ENCODE measurements at regions not wholly inside any gene's neighbourhood (a gene's known extent, or its start where the extent isn't known, plus 50 kb on each side); places are given as distances from the start of the nearest gene placed in this dataset.
"Not testable (repeated sequence)": the region's sequence is repeated elsewhere in the genome, so short reads cannot be mapped to it uniquely, and the experiment has no call there.

DNA sequence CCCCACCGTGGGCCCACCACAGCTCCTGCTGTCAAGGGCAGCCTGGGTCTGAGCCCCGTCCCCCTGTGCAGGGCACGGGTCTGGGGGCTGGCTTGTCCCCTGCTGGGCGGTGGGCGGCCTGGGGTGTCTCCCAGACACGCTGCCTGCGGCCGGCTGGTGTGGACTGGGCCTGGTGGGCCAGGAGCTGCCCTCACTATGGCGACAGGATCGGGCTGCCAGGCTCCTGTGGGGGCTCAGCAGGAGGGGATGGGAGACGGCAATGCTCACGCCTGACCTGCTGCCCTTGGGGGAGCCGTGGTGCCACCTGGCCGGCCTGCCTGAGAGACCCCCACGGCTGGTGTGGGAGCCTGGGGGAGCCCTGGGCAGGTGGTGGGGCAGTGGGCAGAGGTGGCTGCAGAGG lies 156.1 kb downstream of the TMEM121 start:
- not testable (repeated sequence) for DNase-seq

DNA sequence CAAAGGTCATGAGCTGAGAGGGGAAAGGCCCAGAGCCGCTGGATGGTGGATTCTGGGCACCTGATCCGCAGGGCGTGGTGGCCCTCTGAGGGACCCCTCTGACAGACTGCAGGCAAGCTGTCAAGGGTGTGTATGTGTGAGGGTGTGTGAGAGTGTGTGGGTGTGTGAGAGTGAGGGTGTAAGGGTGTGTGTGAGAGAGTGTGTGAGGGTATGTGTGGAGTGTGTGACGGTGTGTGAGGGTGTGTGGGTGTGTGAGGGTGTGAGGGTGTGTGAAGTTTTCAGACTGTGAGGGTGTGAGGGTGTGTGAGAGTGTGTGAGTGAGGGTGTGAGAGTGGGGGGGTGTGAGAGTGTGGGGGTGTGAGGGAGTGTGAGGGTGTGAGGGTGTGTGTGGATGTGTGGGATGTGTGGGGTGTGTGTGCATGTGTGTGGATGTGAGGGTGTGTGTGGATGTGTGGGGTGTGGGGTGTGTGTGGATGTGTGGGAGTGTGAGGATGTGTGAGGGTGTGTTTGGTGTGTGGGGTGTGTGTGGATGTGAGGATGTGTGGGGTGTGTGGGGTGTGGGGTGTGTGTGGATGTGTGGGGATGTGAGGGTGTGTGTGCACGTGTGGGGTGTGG lies 156.7 kb downstream of the TMEM121 start:
- no peak for DNase-seq

DNA sequence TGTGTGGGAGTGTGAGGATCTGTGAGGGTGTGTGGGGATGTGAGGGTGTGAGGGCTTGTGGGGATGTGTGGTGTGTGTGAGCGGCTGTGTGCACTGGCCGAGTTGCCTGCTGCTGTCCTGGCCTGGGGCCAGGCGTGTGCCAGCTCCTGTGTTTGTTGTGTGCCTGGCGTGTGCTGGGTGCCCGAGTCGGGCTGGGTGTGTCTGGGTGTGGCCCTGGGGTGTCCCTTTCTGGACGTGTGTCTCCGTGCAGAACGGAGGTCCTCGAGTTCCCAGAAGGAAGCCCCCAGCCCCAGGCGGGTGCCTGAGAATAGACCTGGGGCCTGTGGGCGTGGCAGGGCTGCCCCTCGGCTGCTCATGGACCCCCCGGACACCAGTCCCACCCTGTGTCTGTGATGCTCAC lies 157.7 kb downstream of the TMEM121 start:
- DNase-seq = not testable (repeated sequence)

DNA sequence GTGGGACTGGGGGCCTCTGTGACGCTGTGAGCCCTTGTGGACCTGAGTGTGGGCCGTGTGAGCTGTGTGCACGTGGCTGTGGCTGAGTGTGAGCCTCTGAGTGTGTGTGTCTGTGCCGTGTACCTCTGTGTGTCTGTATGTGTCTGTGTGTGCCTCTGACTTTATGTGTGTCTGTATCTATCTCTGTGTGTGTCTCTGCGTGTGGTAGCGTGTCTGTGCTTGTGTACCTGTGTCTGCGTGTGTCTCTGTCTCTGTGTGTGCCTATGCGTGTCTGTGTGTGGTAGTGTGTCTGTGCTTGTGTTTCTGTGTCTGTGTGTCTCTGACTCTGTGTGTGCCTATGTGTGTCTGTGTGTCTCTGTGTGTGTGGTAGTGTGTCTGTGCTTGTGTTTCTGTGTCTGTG lies 158.2 kb downstream of the TMEM121 start:
- DNase-seq = not testable (repeated sequence)

DNA sequence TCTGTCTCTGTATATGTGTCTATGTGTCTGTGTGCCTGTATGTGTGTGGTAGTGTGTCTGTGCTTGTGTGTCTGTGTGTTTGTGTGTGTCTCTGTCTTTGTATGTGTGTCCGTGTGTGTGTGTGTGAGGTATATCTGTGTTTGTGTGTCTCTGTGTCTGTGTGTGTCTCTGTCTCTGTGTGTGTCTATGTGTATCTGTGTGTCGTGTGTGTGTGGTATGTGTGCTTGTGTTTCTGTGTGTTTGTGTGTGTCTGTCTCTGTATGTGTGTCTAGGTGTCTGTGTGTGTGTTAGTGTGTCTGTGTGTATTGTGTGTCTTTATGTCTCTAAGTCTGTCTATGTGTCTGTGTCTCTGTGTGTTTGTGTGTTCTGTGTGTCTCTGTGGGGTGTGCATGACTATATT lies 158.6 kb downstream of the TMEM121 start:
- no peak for DNase-seq

DNA sequence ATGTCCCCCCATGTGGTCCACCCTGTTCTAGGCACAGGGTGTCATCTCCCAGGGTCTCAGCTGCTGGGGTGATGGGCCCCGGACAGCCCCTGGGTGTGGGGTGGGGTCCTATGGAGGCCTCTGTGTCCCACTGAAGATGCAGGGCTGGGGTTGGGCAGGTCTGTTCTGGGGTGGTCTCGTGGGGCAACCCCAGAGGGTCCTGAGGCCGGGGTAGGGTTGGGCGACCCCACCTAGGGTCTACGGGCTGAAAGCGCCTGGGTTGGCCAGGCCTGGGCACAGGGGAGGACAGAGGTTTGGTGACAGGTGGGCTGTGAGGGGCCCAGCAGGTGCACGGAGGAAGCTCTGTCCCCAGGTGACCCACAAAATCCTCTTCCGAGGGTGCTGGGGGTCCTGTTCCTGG lies 159.2 kb downstream of the TMEM121 start:
- not testable (repeated sequence) for DNase-seq

DNA sequence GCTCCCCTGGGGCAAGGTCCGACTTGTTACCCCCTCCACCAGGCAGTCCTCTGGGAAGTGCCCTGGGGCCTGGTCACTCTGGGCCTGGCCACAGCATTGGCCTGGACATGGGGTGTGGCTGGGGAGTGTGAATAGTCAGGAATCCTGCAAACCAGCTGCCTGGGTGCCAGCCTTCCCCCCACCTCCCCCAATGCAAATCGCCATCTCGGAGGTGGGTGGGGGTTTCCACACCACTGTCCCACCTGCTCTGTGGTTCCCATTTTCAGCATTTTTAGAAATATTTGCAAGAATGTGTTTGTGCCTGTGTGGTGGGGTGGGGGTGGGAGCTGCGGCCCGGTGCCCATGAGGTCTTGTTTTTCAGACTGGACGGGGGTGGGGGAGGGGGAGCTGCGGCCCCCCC lies 159.7 kb downstream of the TMEM121 start:
- not testable (repeated sequence) for DNase-seq

DNA sequence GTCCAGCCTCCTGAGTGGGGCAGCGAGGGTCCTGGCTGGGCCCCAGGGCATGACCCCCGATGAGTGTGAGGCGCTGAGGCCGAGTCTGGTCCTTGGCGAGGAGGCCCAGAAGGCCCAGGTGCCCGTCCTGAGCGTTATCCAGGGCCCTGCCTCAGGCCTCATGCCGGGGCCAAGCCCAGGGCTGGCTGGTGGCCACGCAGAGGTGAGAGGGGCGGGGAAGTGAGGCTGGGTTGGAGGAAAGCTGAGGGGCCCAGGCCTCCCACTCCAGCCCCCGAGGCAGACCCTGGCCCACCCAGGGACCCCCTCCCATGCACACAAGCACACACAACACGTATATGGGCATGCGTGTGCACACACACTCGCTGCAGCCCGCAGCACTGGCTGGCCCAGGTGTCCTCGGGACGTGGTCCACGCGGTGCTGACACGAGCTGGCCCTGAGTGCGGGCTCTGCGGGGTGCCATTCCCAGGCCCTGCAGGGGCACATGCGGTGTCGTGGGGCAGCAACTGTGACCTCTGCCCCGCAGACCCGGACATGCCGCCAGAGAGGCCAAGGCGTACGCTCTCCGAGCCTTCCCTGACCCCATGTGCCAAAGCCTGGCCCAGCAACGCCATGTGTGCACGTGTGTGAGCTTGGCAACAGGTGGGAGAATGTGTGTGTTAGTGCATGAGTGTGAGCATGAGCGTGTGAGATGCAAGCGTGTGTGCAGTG lies 160.2 kb downstream of the TMEM121 start:
- not testable (repeated sequence) for DNase-seq

DNA sequence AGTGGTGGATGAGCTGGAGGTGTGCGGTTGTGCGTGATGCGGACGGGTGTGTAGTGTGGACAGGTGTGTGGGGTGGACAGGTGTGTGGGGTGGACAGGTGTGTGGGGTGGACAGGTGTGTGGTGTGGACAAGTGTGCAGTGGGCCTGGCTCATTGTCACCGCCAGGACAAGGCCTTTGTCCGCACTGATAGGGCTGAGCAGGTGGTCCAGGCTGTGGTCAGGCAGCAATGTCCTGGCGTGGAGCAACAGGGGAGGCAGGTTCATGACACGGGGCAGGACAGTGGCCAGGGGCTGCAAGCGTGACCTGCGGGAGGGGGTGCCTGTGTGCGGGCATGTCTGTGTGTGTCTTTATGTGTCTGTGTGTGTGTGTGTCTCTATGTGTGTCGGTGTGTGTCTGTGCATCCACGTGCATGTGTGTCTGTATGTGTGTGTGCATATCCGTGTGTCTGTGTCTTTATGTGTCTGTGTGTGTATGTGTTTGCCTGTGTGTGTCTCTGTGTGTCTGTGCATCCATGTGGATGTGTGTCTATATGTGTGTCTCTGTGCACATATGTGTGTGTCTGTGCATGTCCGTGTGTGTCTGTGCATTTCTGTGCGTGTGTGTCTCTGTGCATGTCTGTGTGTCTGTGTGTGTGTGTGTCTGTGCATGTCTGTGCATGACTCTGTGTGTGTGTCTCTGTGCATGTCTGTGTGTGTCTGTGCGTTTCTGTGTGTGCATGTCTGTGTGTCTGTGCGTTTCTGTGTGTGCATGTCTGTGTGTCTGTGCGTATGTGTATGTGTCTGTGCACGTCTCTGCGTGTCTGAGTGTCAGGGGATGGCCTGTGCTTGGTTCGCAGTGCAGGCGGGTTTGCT lies 161.0 kb downstream of the TMEM121 start:
- not testable (repeated sequence) for DNase-seq

DNA sequence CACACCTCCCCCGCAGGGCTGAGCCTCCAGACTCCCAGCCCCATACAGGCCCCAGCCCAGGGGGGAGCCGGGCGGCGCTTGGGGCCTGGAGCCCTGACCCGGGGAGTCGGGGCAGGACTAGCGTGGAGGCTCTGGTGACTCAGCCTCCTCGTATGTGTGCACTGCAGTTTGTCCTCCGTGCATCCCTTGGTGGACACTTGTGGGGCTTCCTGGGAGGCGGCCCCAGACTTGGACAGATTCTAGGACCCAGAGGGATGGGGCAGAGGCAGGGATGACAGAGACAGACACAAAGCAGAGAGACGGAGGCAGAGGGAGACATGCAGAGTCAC lies 161.6 kb downstream of the TMEM121 start:
- not testable (repeated sequence) for DNase-seq

DNA sequence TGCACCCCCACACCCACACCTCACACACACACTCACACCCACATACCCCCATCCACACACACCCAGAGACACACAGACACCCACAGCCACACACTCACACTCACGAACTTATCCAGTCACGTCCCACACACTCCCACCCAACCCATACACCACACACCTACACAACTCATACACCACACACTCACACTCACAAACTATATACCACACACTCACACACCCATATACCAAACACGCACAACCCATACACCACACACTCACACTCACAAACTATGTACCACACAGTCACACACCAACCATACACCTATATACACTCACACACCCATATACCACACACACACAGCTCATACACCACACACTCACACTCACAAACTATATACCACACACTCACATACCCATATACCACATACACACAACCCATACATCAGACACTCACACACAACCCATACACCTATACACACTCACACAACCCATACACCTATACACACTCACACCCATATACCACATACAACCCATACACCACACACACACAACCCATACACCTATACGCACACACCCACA lies 162.4 kb downstream of the TMEM121 start:
- not testable (repeated sequence) for DNase-seq

DNA sequence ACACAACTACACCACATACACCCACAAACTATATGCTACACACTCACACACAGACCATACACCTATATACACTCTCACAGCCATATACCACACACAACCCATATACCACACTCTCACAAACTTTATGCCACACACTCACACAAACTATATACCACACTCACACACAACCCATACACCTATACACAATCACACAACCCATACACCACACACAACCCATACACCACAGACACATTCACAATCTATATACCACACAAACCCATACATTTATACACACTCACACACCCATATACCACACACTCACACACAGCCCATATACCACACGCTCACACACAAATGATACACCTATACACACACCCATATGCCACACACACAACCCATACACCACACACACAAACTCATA lies 163.3 kb downstream of the TMEM121 start:
- no peak for DNase-seq

DNA sequence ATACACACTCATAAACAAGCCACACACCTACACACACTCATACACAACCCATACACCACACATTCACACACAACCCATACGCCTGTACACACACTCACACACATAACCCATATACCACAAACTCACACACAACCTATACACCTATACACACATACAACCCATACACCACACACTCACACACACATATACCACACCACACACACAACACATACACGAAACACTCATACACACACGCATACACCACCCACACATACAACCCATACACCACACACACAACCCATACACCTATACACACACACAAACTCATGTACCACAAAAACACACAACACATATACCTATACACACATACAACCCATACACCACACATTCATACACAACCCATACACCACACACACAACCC lies 164.3 kb downstream of the TMEM121 start:
- no peak for DNase-seq

DNA sequence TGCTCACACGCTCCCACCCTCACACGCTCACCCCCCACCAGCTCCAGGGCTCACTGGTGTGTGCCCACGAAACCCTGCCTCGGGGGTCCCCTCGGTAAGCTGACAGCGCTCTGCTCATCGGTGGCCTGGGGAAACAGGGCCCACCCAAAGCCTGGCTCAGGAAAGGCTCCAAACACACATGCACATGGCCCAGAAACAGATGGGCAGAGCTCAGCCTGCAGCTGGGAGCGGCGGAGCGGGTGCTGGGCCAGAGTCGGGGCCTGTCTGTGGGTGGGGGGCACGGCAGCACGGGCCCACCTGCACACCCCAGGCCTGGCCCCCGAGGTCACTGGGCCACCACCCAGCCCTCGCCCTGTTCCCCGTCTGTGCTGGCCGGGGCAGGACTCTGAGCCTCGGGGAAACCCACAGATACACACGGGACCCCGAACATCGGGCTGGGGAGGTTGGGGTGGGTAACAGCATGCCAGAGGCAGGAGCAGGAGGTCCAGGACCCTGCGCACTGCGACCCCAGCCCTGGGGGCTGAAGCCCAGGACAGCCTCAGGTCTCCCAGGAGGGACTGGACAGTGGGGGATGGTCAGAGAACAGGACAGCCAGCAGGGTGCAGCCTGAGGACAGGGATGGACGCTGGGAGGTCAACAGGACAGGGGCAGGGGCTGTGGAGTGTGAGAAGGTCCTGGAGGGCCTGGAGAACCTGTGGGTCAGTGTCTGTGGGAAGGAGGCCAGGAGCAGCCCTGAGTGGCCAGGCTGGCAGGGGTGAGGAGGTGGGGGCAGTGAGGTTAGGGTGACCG lies 165.1 kb downstream of the TMEM121 start:
- DNase-seq = not testable (repeated sequence)

DNA sequence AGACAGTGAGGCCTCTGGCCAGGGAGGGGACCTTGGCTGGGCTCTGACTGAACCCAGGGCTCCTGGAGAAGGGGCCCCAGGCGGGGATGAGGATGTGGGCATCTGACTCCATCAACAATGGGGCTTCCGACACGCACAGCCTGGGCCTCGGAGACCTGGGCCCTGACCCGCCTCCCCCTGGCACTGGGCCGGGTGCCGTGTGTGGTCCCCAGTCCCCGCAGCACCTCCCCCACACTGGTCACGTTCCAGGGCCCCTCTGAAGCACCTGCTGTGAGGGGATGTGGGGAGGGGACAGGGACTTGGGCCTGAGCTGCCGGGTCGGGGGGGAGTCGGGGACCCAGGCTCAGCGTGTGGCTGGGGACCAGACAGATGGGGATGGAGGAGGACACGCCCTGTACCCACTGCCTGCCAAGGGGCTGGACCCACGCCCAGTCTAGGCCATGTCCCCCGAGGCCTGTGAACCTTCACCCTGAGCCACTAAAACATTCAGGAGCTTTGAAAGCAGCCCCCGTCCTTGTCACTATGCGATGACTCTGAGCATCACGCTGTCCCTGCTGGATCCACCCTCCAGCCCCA lies 165.8 kb downstream of the TMEM121 start:
- not testable (repeated sequence) for DNase-seq

DNA sequence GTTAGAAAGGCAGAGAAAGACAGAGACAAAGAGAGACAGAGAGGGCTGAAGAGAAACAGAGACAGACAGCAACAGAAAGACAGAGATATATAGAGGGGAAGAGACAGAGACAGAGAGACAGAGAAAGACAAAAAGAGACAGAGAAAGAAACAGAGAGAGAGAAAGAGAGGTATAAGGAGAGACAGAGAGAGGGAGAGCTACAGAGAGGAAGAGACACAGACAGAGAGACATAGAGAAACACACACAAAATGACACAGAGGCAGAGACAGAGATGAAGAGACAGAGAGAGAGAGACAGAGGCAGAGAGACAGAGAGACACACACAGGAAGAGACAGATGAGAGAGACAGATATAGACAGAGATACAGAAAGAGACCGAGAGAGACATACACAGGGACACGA lies 168.6 kb downstream of the TMEM121 start:
- DNase-seq = no peak

DNA sequence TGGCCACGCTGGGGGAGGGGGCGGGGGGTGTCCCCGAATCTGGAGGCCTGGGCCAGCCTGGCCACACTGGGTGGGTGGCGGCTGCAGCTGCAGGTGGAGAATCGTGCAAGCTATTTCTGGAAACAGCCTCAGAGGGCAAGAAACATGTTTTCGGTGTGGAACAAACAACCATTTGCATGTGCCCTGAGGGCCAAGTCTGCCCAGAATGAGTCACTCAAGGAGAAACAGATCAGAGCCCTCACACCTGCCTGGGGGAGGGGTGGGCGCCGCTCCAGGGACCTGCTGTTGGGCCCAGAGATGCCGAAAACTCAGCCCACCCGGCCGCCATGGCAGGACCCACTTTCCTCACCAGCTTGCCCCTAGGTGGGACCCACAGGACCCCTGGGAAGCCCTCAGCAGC lies 170.0 kb downstream of the TMEM121 start:
- DNase-seq = not testable (repeated sequence)

DNA sequence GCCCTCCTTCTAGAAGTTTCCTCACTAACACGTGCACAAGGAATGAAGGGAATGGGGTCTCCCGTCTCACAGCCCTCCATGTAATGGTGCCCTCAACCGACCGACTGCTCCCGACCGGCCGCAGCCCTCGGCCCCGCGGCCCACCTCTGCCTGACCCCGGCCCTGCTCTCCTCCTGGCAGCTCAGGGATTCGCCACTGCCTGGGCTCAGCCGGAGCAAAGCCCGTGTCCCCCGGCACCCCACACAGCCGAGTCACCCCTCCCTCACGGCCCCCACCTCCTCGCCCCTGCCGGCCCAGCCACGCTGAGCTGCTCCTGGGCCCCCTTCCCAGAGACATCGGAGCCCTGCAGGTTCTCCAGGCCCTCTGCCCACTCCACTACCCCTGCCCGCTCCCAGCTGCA lies 171.0 kb downstream of the TMEM121 start:
- not testable (repeated sequence) for DNase-seq

DNA sequence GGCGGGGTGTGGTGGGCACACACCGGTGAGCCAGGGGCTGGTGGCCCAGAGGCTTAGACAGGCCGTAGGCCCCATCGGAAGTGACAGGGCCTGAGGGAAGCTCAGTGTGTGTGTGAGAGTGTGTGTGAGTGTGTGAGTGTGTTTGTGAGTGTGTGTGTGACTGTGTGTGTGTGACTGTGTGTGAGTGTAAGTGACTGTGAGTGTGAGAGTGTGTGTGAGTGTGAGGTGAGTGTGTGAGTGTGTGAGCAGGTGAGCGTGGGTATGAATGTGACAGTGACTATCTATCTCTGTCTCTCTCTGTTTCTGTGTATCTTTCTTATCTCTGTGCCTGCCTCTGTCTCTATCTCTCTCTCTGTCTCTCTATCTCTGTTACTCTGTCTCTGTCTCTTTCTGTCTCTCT lies 171.6 kb downstream of the TMEM121 start:
- not testable (repeated sequence) for DNase-seq

DNA sequence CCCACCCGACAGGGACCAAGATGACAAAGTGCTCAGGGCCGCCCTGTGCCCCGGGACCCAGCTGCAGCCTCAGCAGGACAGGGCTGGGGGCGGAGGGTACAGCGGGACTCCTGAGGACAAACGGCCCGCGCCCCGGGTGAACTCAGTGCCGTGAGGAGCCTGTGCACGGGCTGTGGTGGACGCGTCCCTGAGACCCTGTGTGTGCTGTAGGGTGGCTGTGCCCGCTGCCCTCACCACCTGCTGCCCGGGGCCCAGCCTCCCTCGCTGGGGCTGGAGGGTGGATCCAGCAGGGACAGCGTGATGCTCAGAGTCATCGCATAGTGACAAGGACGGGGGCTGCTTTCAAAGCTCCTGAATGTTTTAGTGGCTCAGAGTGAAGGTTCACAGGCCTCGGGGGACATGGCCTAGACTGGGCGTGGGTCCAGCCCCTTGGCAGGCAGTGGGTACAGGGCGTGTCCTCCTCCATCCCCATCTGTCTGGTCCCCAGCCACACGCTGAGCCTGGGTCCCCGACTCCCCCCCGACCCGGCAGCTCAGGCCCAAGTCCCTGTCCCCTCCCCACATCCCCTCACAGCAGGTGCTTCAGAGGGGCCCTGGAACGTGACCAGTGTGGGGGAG lies 172.7 kb downstream of the TMEM121 start:
- not testable (repeated sequence) for DNase-seq

DNA sequence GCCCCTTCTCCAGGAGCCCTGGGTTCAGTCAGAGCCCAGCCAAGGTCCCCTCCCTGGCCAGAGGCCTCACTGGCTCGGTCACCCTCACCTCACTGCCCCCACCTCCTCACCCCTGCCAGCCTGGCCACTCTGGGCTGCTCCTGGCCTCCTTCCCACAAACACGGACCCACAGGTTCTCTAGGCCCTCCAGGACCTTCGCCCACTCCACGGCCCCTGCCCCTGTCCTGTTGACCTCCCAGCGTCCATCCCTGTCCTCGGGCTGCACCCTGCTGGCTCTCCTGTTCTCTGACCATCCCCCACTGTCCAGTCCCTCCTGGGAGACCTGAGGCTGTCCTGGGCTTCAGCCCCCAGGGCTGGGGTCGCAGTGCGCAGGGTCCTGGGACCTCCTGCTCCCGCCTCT lies 173.3 kb downstream of the TMEM121 start:
- DNase-seq = not testable (repeated sequence)

DNA sequence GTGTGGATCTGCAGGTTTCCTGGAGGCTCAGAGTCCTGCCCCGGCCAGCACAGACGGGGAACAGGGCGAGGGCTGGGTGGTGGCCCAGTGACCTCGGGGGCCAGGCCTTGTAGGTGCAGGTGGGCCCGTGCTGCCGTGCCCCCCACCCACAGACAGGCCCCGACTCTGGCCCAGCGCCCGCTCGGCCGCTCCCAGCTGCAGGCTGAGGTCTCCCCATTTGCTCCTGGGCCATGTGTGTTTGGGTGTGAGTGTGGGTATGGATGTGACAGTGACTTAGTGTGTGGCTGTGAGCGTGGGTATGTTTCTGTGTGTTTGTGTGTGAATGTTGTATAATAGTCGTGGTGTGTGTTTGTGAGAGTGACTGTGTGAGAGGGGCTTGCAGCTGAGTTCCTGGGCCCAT lies 173.8 kb downstream of the TMEM121 start:
- DNase-seq = not testable (repeated sequence)
